GM13976 (cell line): ENCODE measurements at regions not wholly inside any gene's neighbourhood (a gene's known extent, or its start where the extent isn't known, plus 50 kb on each side); places are given as distances from the start of the nearest gene placed in this dataset.

Experiments used
- DNase-seq: peaks from one replicate; pipeline ENCODE4 v3.0.0; 2012; ENCODE audit warnings: low spot score
- in situ Hi-C: fragments of 300-500 bp; cut with MboI; formaldehyde crosslinking; loops from one replicate; pipeline ENCODE4 v1.12.0; 2022; ENCODE audit warnings: low sequenced_read_pairs, mixed read lengths, inconsistent platforms; ENCODE audit not compliant: unreplicated experiment
- TF ChIP-seq, protein P1 (sequence below): IDR thresholded peaks from 2 replicates; pipeline ENCODE4 v1.5.1; 2012; ENCODE audit warnings: borderline replicate concordance, mild to moderate bottlenecking; ENCODE audit not compliant: insufficient read depth; ENCODE audit errors: extremely low read depth, missing control alignments, control extremely low read depth

DNA sequence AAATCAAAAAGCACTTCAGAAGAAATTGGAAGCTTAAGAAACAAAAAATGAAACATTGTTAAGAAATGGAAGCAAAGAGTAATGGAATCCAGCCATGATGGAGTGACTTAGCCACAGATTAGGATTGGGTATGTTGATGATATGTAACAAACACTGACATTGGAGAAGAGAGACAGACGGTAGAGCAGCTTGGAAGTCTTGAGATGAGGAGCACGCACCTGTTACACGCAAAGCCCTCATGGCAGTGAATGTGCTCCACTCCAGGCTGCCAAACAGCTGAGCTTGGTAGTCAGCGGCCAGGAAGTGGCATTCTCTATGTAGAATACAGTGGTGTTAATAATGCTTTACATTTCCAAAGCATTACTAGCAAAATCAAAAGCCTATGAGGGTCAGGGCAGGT lies 56.9 kb upstream of the GPRIN3 start:
- DNase-seq, result no peak
- TF ChIP-seq, protein P1, sequence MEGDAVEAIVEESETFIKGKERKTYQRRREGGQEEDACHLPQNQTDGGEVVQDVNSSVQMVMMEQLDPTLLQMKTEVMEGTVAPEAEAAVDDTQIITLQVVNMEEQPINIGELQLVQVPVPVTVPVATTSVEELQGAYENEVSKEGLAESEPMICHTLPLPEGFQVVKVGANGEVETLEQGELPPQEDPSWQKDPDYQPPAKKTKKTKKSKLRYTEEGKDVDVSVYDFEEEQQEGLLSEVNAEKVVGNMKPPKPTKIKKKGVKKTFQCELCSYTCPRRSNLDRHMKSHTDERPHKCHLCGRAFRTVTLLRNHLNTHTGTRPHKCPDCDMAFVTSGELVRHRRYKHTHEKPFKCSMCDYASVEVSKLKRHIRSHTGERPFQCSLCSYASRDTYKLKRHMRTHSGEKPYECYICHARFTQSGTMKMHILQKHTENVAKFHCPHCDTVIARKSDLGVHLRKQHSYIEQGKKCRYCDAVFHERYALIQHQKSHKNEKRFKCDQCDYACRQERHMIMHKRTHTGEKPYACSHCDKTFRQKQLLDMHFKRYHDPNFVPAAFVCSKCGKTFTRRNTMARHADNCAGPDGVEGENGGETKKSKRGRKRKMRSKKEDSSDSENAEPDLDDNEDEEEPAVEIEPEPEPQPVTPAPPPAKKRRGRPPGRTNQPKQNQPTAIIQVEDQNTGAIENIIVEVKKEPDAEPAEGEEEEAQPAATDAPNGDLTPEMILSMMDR, result no peak
- in situ Hi-C loops, result no loop called here

DNA sequence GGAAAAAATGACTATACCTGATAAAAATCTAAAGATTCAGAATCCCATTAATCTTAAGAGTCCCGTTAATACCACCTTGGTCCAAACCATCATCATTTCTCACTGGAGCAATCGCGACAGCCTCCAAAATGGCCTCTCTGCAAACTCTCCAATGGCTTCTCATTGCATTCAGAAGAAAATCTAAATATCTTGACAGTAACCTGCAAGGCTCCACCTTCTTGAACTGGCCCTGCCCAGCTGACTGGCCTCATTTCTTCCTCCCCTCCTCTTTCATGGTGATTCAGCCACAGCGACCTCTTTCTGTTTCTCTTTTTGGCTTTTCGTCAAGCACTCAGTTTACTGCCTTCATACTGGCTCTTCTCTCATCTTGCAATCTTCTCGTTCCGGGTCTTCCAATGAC lies 56.2 kb upstream of the GPRIN3 start:
- in situ Hi-C loops, result no loop called here
- TF ChIP-seq, protein P1, result no peak
- DNase-seq, result no peak

DNA sequence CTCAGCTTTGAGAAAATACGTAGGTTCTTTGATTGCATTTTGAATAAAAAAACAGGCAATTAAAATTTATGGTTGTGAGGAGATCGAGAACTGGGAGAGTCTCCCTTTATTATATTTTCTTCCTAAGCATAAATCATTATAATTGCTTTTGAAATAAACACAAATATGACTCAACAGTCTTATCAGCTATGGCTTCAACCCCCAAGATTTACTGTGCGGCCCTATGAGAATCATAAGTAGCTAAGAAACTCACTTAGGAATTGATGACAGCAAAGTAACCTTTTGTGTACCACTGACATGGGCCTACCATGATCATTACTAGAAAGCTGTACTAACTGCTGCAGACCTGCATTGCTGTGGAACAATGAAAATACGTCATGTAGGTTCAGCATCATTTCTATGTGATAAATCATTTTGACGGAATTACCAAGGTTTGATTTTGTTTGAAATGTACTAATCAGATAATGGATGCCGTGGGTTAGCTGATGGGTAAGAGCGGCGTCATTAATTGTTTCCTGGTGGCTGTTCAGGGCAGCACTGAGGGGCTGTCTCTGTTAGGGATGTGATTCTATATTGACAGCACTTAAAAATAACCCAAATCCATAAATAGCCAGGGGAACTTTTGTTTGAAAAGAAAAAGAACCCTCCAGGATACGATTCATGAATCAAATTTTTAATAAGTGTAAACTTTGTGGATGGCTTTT lies 51.5 kb upstream of the GPRIN3 start:
- in situ Hi-C loops, result no loop called here
- TF ChIP-seq, protein P1, result no peak
- no peak for DNase-seq

DNA sequence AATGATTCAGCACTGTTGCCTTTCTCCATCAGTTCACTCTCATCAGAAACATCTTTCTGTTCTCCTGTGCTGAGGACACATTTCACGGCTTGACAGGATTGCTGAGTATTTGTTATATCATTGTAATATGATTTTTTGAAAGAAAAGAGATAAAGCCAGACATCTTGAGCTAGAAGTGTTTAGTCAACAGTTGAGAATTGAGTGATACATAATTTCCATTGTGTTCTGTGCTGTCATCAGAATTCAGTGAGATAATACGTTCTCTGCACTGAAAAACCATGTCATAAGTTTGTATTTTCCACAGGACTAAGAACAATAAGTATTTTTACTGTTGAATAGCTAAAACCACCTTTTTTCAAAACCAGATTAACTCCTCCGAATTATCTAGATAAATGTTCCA lies 50.2 kb upstream of the GPRIN3 start:
- DNase-seq, result no peak
- in situ Hi-C loops, result no loop called here

More for the DNA sequence above, 50.2 kb upstream of the GPRIN3 start:
- TF ChIP-seq, protein P1, result no peak
